ENCODE measurements at regions not wholly inside any gene's neighbourhood (a gene's known extent, or its start where the extent isn't known, plus 50 kb on each side); places are given as distances from the start of the nearest gene placed in this dataset.
A peak's percentile ranks its signal among the peaks of the same experiment; 100 is the strongest.

DNA sequence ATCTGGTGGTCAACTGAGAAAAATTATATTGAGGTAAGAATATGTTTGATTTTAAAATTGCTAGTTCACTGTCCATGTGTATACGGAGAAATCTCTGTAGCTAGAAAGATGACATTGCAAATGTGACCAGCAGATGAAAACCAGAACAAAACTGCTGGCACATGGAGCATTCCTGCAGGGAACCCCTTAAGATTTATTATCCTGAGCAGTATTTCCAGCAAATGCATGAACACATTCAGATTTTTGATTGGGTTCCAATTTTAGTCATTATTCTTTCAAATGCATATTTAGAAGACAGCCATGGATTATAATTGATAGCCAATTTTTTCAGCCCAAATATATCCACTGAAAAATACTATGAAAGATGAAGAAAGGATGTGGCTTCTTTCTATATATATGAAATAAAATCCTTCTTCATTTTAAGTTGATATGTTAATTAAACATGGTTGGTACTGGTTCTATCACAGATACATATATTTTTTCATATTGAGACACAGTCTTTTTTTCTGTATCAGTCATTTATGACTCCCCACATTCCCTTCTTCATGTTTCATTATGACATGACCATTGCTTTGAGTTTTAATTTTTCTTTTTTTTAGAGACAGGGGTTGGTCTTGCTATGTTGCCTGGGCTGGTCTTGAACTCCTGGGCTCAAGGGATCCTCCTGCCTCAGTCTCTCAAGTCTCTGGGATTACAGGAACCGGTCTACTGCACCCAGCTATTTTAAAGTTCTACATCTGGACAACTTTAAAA lies 376.5 kb downstream of the KLF12 start:
- no peak for ATAC-seq (ENCODE audit: insufficient number of reproducible peaks, low FRiP score, low read depth)
- TF ChIP-seq, protein P1, sequence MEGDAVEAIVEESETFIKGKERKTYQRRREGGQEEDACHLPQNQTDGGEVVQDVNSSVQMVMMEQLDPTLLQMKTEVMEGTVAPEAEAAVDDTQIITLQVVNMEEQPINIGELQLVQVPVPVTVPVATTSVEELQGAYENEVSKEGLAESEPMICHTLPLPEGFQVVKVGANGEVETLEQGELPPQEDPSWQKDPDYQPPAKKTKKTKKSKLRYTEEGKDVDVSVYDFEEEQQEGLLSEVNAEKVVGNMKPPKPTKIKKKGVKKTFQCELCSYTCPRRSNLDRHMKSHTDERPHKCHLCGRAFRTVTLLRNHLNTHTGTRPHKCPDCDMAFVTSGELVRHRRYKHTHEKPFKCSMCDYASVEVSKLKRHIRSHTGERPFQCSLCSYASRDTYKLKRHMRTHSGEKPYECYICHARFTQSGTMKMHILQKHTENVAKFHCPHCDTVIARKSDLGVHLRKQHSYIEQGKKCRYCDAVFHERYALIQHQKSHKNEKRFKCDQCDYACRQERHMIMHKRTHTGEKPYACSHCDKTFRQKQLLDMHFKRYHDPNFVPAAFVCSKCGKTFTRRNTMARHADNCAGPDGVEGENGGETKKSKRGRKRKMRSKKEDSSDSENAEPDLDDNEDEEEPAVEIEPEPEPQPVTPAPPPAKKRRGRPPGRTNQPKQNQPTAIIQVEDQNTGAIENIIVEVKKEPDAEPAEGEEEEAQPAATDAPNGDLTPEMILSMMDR (IDR thresholded peaks at IDR 0.05) = no peak

DNA sequence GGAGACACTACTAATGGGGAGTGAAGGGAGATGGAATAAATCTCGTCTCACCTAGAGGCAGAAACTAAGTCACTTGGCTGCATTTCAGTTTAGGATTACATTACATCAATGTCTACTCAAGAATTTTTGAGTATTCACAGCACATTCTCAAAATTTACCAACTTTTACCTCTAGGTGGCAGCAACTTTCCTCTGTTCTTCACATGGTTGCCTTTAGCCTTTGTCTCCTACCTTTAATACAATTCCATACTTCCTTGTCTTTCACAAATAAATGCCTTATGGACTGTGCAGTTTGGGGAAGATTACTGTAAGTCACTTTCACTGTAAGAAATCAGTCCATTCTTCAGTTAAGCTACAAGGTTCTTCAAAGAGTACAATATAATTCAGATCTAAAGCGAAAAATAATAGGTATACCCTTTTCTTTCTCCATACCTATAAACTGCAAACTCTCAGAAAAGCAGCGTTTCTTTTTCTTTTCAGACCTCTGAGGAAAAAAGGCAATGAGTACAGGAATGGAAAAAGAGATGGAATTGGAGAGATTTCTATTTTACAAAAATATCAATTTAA lies 379.4 kb downstream of the KLF12 start:
- no peak for ATAC-seq (ENCODE audit: insufficient number of reproducible peaks, low FRiP score, low read depth)
- Histone ChIP-seq H3K4me3 (no peak overlapping the region), H3K36me3 (no peaks in the 10 kb centered on the region), H3K27ac (no peak overlapping the region), H3K27me3 (replicated peaks; ENCODE audit: insufficient read depth) (no peaks in the 10 kb centered on the region), H3K9me3 (no peaks in the 10 kb centered on the region), H3K4me1 (ENCODE audit: control insufficient read depth in 1 of 2, low read depth in 2 of 2) (no peaks in the 10 kb centered on the region)
- TF ChIP-seq, protein P1 (IDR thresholded peaks at IDR 0.05) = peak; percentile 66
- no peak for DNase-seq (ENCODE audit: low spot score)

More for the DNA sequence above, 376.5 kb downstream of the KLF12 start:
- Histone ChIP-seq H3K27me3 (replicated peaks; ENCODE audit: insufficient read depth) (no peaks in the 10 kb centered on the region), H3K36me3 (no peaks in the 10 kb centered on the region), H3K4me1 (ENCODE audit: control insufficient read depth in 1 of 2, low read depth in 2 of 2) (no peaks in the 10 kb centered on the region), H3K27ac (no peak overlapping the region), H3K9me3 (no peaks in the 10 kb centered on the region), H3K4me3 (no peak overlapping the region)
- DNase-seq (ENCODE audit: low spot score) = no peak

DNA sequence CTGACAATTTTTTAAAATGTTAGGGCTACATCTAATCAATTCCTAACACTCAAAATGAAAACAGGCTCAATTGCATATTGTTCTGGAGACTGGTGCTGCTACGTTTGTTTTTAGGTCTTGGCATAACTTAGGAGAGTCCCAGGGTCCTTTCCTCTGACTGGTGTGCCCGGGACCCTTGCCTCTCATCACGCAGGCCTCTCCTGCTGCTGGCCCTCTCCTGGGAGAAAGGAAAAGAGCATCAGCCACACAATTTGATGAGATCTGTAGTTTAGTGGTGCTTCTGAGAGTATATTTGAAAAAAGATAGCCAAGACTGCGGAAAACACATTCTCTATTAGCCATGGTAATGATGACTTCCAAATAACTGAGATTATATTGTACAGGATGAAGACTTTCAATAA lies 380.0 kb downstream of the KLF12 start:
- ATAC-seq (ENCODE audit: insufficient number of reproducible peaks, low FRiP score, low read depth) = no peak
- no peaks in the 10 kb centered on the region for H3K4me1 ChIP-seq (ENCODE audit: control insufficient read depth in 1 of 2, low read depth in 2 of 2)

DNA sequence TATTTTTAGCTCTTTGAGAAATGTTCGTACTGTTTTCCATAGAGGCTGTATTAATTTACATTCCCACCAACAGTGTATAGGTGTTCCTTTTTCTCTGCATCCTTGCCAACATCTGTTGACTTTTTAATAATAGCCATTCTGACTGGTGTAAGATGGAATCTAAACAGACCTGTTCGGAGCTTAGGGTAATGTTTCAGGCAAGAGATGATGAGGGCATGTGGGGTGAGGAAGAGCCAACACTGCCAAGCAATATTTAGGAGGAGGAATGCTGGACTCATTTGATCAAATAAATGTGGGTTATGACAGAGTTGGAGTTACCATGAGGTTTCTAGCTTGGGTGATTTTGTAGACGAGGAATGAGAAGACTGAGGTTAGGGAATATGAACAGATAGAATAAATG lies 382.9 kb downstream of the KLF12 start:
- Histone ChIP-seq H3K4me1 (ENCODE audit: control insufficient read depth in 1 of 2, low read depth in 2 of 2) (no peaks in the 10 kb centered on the region), H3K27ac (no peak overlapping the region), H3K9me3 (no peaks in the 10 kb centered on the region), H3K4me3 (no peak overlapping the region), H3K36me3 (no peaks in the 10 kb centered on the region), H3K27me3 (replicated peaks; ENCODE audit: insufficient read depth) (no peaks in the 10 kb centered on the region)
- DNase-seq (ENCODE audit: low spot score) = no peak
- no peak for ATAC-seq (ENCODE audit: insufficient number of reproducible peaks, low FRiP score, low read depth)
- TF ChIP-seq, protein P1 (IDR thresholded peaks at IDR 0.05) = no peak

More for the DNA sequence above, 380.0 kb downstream of the KLF12 start:
- no peaks in the 10 kb centered on the region for H3K9me3 ChIP-seq
- DNase-seq (ENCODE audit: low spot score) = no peak
- H3K4me3 ChIP-seq = no peak overlapping the region
- no peaks in the 10 kb centered on the region for H3K27me3 ChIP-seq (replicated peaks; ENCODE audit: insufficient read depth)
- no peak overlapping the region for H3K27ac ChIP-seq
- H3K36me3 ChIP-seq = no peaks in the 10 kb centered on the region
- TF ChIP-seq, protein P1 (IDR thresholded peaks at IDR 0.05) = no peak

DNA sequence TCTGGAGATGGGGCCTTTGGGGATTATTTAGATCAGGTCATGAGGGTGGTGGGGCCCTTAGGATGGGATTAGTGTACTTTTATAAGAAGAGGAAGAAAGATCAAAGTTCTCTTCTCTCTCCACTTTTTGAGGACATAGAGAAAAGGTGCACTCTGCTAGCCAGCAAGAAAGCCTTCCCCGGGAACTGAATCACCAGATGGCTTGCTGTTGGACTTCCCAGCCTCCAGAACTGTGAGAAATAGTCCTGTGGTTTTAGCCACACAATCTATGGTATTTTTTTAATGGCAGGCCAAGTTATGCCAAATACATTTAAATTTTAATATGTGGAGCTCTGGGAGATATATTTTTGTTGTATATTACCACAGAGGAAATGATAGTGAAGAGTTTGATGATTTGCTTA lies 385.8 kb downstream of the KLF12 start:
- ATAC-seq (ENCODE audit: insufficient number of reproducible peaks, low FRiP score, low read depth) (no peak), DNase-seq (ENCODE audit: low spot score) (no peak)
- no peaks in the 10 kb centered on the region for H3K36me3 ChIP-seq

More for the DNA sequence above, 385.8 kb downstream of the KLF12 start:
- Histone ChIP-seq H3K27ac (no peak overlapping the region), H3K4me1 (ENCODE audit: control insufficient read depth in 1 of 2, low read depth in 2 of 2) (no peaks in the 10 kb centered on the region), H3K27me3 (replicated peaks; ENCODE audit: insufficient read depth) (no peaks in the 10 kb centered on the region), H3K4me3 (no peak overlapping the region), H3K9me3 (no peaks in the 10 kb centered on the region)
- TF ChIP-seq, protein P1 (IDR thresholded peaks at IDR 0.05) = no peak
